GM12872 (cell line): ENCODE measurements at regions not wholly inside any gene's neighbourhood (a gene's known extent, or its start where the extent isn't known, plus 50 kb on each side); places are given as distances from the start of the nearest gene placed in this dataset.
A peak's percentile ranks its signal among the peaks of the same experiment; 100 is the strongest.

Experiments used
- TF ChIP-seq, protein P1 (sequence below): IDR thresholded peaks from 3 replicates; pipeline ENCODE4 v1.5.1; 2011; ENCODE audit warnings: low read depth, mild to moderate bottlenecking, low read length, moderate library complexity; ENCODE audit not compliant: insufficient read depth

DNA sequence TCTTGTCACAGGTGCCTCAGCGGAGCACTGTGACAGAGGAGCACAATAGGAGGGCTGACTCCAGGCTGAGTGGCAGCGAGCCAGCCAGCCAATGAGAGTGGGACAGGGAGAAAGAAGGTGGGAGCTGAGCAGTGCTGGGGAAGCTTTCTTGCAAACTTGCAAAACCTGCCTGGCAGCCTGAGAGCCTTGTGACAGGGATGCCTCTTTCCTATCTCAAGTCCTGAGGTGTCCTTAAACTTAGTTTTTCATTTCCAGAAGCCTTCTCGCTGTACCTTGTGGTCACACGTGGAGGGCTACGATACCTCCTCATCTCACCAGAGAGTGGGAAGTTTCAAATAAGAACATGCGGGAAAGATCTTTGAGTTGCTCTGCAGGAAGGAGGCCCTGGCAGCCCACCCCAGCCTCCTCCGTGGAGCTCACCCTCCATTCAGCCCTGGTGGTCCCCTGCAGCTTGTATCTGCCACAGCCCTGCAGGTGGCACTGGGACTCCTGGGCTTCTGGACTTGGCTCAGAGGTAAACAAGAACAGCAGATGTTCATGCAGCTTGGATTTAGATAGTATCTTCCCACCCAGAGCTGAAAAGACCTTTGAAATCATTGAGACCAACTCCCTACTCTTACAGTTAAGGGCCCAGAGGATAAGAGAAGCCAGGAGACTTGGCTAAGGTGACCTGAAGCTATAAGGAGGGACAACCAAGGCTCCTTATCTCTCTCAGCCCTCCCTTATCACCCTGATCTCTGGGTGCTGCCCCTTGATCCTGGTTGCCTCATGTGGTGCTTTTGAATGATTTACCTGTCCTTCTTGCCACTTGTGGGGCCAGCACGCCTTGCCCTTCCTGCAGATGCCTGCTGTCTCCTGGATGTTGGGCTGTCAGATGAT lies 153.5 kb upstream of the MAX start:
- TF ChIP-seq, protein P1, sequence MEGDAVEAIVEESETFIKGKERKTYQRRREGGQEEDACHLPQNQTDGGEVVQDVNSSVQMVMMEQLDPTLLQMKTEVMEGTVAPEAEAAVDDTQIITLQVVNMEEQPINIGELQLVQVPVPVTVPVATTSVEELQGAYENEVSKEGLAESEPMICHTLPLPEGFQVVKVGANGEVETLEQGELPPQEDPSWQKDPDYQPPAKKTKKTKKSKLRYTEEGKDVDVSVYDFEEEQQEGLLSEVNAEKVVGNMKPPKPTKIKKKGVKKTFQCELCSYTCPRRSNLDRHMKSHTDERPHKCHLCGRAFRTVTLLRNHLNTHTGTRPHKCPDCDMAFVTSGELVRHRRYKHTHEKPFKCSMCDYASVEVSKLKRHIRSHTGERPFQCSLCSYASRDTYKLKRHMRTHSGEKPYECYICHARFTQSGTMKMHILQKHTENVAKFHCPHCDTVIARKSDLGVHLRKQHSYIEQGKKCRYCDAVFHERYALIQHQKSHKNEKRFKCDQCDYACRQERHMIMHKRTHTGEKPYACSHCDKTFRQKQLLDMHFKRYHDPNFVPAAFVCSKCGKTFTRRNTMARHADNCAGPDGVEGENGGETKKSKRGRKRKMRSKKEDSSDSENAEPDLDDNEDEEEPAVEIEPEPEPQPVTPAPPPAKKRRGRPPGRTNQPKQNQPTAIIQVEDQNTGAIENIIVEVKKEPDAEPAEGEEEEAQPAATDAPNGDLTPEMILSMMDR = peak; percentile 8; the same call in 1 of the 3 replicates

DNA sequence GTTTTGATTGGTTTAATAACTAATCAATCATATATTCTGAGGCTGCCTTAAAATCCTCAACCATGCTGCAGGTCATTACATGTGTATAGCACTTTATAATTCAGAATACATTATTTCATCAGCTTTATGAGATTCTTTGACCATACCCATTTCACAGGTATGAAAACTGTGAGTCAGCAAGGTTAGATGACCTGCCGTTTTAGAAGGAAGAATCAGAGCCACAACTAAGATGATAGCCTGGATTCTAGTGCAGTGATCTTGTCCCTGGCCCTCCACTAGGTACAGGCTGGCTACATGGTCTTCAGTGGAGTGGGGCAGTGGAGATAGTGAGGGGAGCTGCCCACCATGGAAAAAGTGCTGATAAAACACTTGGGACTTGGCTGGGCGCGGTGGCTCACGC lies 154.4 kb upstream of the MAX start:
- TF ChIP-seq, protein P1 = no peak

DNA sequence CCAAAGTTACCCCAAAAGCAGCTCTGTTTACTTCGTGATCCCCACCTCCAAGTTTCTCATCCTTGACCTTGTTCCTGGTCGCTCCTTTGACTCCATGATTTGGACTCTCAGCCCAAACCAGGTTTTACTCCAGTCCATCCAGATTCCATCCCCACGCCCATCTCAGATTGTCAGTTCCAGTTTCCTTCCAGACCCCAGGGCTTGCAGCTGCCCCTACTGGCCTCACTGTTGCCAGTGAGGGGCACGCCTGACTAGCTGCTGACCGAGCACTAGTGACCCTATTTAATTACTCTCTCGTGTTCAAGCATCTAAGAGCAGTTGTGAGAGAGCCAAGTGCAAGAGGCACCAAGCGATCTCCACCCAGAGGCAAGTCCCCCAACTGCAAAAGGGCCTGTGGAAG lies 155.1 kb upstream of the FUT8 start:
- TF ChIP-seq, protein P1 = no peak

DNA sequence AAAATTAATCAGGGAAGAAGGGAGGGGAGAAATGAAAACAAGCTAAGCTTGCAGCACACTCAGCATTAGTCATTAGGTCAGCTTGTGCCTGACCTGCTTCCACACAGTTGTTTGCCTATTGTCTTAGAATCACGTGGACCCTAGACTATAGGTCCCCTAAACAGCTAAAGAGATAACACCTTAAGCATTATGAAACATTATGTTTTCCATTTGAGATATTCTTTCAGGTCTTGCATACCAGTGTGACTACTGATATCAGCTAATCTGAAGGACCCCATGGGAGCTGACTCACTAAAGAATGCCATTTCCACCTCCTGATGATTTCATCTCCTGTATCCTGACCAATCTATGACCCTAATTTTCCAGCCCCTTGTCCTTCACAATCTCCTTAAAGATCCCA lies 154.1 kb upstream of the FUT8 start:
- TF ChIP-seq, protein P1 = no peak

DNA sequence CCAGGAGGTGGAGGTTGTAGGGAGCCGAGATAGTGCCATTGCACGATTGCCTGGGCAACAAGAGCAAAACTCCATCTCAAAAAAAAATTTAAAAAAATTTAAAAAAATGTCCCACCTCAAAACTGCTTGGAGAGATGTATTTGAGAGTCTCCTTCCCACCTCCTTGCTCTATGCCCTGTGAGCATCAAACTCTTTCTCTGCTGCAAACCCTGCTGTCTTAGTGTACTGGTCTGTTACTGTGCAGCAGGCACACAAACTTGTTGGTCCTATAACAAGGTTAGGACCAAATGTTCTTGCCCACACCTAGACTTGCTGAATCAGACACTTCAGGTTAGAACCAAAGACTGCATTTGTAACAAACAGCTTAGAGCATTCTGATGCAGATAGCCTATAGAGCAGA lies 153.5 kb upstream of the FUT8 start:
- TF ChIP-seq, protein P1 = no peak

DNA sequence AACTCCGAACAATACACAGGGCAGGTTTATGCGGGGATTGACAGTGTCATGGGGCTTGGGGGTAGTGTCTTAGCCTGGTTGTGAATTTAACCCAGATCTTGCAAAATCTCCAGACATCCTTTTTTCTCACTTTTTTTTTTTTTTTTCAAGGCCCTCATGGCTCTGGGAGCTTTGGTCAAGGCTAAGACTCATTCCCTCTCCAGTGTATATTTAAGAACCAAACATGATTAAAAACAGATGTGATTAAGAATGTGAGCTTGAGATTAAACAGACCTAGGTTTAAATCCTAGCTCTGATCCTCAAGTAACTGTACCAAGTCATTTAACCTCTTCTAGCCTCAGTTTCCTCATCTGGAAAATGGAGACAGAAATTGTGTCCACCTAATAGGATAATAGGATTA lies 151.7 kb upstream of the FUT8 start:
- TF ChIP-seq, protein P1 = no peak

DNA sequence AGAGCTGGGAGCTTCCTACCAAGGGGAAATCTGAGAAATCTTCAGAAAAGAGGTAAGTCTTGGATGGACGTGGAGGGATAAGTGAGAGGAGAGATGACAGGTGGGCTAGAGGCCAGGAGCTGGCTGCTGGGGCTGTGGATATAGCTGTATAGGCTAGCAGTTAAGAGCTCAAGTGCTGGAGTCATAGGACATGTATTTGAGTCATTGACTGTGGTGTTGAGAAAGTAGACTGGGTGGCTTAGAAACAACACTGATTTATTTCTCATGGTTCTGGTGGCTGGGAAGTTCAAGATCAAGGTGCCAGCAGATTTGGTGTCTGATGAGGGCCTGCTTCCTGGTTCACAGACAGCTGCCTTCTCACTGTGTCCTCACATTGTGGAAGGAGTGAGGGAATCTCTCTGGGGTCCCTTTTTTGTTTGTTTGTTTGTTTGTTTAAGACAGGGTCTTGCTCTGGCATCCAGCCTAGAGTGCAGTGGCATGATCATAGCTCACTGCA lies 151.1 kb upstream of the FUT8 start:
- TF ChIP-seq, protein P1 = no peak
